ENCODE measurements at regions not wholly inside any gene's neighbourhood (a gene's known extent, or its start where the extent isn't known, plus 50 kb on each side); places are given as distances from the start of the nearest gene placed in this dataset.

DNA sequence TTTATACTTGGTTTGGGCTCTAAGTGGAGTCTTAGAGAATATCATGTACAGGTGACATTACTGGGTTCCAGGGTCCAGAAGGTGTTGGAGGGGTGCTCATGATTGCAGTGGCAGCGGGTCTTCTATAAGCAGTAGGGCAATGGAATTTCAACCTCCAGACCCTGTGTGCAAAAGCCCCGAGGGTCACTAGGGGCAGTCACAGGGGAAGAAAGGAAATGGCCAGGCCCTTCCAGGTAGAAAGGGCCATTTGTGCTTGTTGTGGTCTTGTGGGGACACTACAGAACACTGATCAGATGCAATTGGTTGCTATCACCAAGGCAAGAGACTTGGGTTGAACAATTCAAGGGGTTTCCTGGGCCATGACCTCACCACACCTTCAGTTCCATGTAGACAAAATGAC, 283.4 kb downstream of the GADD45G start:
- Histone ChIP-seq H3K27me3 (ENCODE audit: insufficient read depth, low read length) (no peaks in the 10 kb centered on the region), H3K79me2 (ENCODE audit: insufficient read depth, low read length) (no peaks in the 10 kb centered on the region), H3K27ac (ENCODE audit: low read depth, low read length) (no peak overlapping the region), H2AFZ (ENCODE audit: low read length) (no peak overlapping the region), H3K4me3 (ENCODE audit: insufficient read depth, low read length) (no peak overlapping the region), H4K20me1 (ENCODE audit: insufficient read depth, low read length) (no peaks in the 10 kb centered on the region), H3K36me3 (ENCODE audit: insufficient read depth, low read length) (no peaks in the 10 kb centered on the region), H3K4me1 (ENCODE audit: insufficient read depth, low read length) (no peaks in the 10 kb centered on the region), H3K4me2 (ENCODE audit: insufficient read depth, low read length) (no peak overlapping the region), H3K9me3 (ENCODE audit: low read depth, low read length) (no peaks in the 10 kb centered on the region)
- DNase-seq (ENCODE audit: insufficient read length, low spot score, missing footprints) = peak; percentile 41
- TF ChIP-seq, protein P1, sequence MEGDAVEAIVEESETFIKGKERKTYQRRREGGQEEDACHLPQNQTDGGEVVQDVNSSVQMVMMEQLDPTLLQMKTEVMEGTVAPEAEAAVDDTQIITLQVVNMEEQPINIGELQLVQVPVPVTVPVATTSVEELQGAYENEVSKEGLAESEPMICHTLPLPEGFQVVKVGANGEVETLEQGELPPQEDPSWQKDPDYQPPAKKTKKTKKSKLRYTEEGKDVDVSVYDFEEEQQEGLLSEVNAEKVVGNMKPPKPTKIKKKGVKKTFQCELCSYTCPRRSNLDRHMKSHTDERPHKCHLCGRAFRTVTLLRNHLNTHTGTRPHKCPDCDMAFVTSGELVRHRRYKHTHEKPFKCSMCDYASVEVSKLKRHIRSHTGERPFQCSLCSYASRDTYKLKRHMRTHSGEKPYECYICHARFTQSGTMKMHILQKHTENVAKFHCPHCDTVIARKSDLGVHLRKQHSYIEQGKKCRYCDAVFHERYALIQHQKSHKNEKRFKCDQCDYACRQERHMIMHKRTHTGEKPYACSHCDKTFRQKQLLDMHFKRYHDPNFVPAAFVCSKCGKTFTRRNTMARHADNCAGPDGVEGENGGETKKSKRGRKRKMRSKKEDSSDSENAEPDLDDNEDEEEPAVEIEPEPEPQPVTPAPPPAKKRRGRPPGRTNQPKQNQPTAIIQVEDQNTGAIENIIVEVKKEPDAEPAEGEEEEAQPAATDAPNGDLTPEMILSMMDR (IDR thresholded peaks at IDR 0.05; ENCODE audit: extremely low read depth, low read depth, low read length) = no peak

DNA sequence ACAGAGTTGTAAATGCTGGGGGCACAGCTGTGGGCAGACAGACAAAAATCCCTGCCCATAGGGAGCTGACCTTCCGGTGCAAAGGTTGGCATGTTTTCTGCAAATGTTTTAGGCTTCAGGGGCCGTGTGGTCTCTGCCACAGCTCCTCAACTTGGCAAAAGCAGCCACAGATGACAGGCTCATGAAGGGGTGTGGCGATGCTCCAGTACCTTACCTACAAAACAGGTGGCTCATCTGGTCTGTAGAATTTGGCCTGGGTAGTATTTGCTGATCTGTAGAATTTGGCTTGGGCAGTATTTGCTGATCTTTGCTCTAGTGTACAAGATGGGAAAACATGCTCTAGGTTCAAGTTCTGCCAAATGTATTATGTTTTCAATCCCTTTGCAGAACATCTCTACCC, 283.9 kb downstream of the GADD45G start:
- Histone ChIP-seq H3K9me3 (ENCODE audit: low read depth, low read length) (no peaks in the 10 kb centered on the region), H3K4me3 (ENCODE audit: insufficient read depth, low read length) (no peak overlapping the region), H3K27ac (ENCODE audit: low read depth, low read length) (no peak overlapping the region), H3K4me2 (ENCODE audit: insufficient read depth, low read length) (no peak overlapping the region), H3K79me2 (ENCODE audit: insufficient read depth, low read length) (no peaks in the 10 kb centered on the region), H2AFZ (ENCODE audit: low read length) (no peak overlapping the region), H3K27me3 (ENCODE audit: insufficient read depth, low read length) (no peaks in the 10 kb centered on the region), H3K36me3 (ENCODE audit: insufficient read depth, low read length) (no peaks in the 10 kb centered on the region), H4K20me1 (ENCODE audit: insufficient read depth, low read length) (no peaks in the 10 kb centered on the region), H3K4me1 (ENCODE audit: insufficient read depth, low read length) (no peaks in the 10 kb centered on the region)
- TF ChIP-seq, protein P1 (IDR thresholded peaks at IDR 0.05; ENCODE audit: extremely low read depth, low read depth, low read length) = no peak
- DNase-seq (ENCODE audit: insufficient read length, low spot score, missing footprints) = peak; percentile 19

DNA sequence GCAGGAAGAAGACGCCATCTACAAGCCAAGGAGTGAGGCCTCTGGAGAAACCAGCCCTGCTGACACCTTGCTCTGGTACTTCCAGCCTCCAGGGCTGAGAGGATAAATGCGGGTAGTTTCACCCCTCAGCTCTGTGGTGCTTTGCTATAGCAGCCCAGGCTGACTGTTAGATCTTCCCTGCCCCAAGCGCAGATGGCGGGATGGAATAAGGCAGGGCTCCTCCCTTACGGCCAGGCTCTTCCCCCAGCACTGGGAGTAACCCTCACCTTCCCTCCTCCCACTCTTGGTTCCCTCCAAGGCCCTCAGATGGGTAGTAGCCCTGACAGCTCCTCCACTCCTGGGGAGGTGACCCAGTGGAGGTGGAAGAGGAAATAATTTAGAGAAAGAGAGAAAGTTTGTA, 285.1 kb downstream of the GADD45G start:
- TF ChIP-seq, protein P1 (IDR thresholded peaks at IDR 0.05; ENCODE audit: extremely low read depth, low read depth, low read length) = no peak

DNA sequence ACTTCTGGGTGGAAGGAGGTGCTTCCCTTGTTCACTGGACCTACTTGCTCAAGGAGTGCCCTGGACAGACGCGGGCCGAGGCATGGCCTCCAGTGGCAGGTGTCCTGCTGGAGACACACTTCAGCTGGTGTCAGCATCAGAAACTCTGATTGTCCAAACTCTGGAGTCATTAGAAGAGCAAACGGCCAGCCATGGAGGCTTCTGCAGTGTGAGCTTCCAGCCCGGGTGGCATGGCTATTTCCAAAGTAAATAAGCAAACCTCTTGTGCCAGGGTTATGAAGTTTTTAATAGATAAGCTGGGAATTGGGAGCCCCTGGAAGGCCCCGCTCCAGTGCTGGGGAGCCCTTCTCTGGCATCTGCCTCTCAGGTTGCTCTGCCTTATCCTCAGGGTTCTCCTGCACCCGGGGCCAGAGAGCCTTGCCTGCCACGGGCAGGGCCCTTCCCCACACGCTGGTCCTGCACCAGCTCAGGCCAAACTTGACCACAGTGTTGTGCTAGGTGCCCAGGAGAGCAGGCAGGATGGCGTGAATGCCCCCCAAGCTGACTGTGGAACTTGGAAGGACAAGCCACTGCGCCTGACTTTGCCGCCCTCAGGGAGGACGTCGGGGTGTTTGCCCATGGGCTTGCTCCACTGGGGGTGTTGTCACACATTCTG, 285.6 kb downstream of the GADD45G start:
- Histone ChIP-seq H2AFZ (ENCODE audit: low read length) (no peak overlapping the region), H4K20me1 (ENCODE audit: insufficient read depth, low read length) (no peaks in the 10 kb centered on the region), H3K4me2 (ENCODE audit: insufficient read depth, low read length) (no peak overlapping the region), H3K9me3 (ENCODE audit: low read depth, low read length) (no peaks in the 10 kb centered on the region), H3K4me1 (ENCODE audit: insufficient read depth, low read length) (no peaks in the 10 kb centered on the region), H3K27me3 (ENCODE audit: insufficient read depth, low read length) (no peaks in the 10 kb centered on the region), H3K27ac (ENCODE audit: low read depth, low read length) (no peak overlapping the region), H3K79me2 (ENCODE audit: insufficient read depth, low read length) (no peaks in the 10 kb centered on the region), H3K36me3 (ENCODE audit: insufficient read depth, low read length) (no peaks in the 10 kb centered on the region), H3K4me3 (ENCODE audit: insufficient read depth, low read length) (no peak overlapping the region)
- TF ChIP-seq, protein P1 (IDR thresholded peaks at IDR 0.05; ENCODE audit: extremely low read depth, low read depth, low read length) = no peak
- DNase-seq (ENCODE audit: insufficient read length, low spot score, missing footprints) = no peak

More for the DNA sequence above, 285.1 kb downstream of the GADD45G start:
- Histone ChIP-seq H3K9me3 (ENCODE audit: low read depth, low read length) (no peaks in the 10 kb centered on the region), H3K4me3 (ENCODE audit: insufficient read depth, low read length) (no peak overlapping the region), H4K20me1 (ENCODE audit: insufficient read depth, low read length) (no peaks in the 10 kb centered on the region), H3K27me3 (ENCODE audit: insufficient read depth, low read length) (no peaks in the 10 kb centered on the region), H3K4me1 (ENCODE audit: insufficient read depth, low read length) (no peaks in the 10 kb centered on the region), H2AFZ (ENCODE audit: low read length) (no peak overlapping the region), H3K4me2 (ENCODE audit: insufficient read depth, low read length) (no peak overlapping the region), H3K79me2 (ENCODE audit: insufficient read depth, low read length) (no peaks in the 10 kb centered on the region), H3K36me3 (ENCODE audit: insufficient read depth, low read length) (no peaks in the 10 kb centered on the region), H3K27ac (ENCODE audit: low read depth, low read length) (no peak overlapping the region)
- DNase-seq (ENCODE audit: insufficient read length, low spot score, missing footprints) = no peak
